HL-60 (cell line): ENCODE measurements at regions not wholly inside any gene's neighbourhood (a gene's known extent, or its start where the extent isn't known, plus 50 kb on each side); places are given as distances from the start of the nearest gene placed in this dataset.

Experiments
- DNase-seq, 2 experiments: peaks; one replicate each; pipeline ENCODE4 v3.0.0-alpha.2; 2010 to 2020; ENCODE audit warnings: low read depth in 1 of 2, low spot score in 1 of 2
- H3K27ac ChIP-seq: fragments of 250-450 bp; sonication (Bioruptor Pico); replicated peaks from 2 replicates; pipeline ENCODE4 v1.5.1; 2020; ENCODE audit warnings: mild to moderate bottlenecking, moderate library complexity
- H3K27me3 ChIP-seq: fragments of 250-450 bp; sonication (Bioruptor Pico); 2 replicates; pipeline ENCODE4 v1.5.1; 2021; ENCODE audit warnings: mild to moderate bottlenecking, moderate library complexity; ENCODE audit not compliant: insufficient read depth, poor library complexity, severe bottlenecking
- H3K4me3 ChIP-seq: replicated peaks from 2 replicates; pipeline ENCODE4 v1.5.1; 2011; ENCODE audit warnings: mild to moderate bottlenecking, control low read depth, low read length; ENCODE audit not compliant: insufficient read depth
- CTCF ChIP-seq: IDR thresholded peaks from one replicate; pipeline ENCODE4 v1.5.1; 2011; ENCODE audit warnings: low read length, control low read depth, inconsistent platforms; ENCODE audit not compliant: insufficient read depth
- GABPA ChIP-seq: IDR thresholded peaks from 2 replicates; pipeline ENCODE4 v1.6.1; 2012; ENCODE audit warnings: low read depth
- POLR2AphosphoS5 ChIP-seq: IDR thresholded peaks from 2 replicates; pipeline ENCODE4 v1.6.1; 2012; ENCODE audit warnings: low read depth
- REST ChIP-seq: IDR thresholded peaks from 2 replicates; pipeline ENCODE4 v1.6.1; 2012; ENCODE audit warnings: low read depth; ENCODE audit not compliant: insufficient replicate concordance
- SPI1 ChIP-seq: IDR thresholded peaks from 2 replicates; pipeline ENCODE4 v1.6.1; 2012; ENCODE audit warnings: low read depth, mild to moderate bottlenecking, borderline replicate concordance

- Histone ChIP-seq H3K4me3 (no peak overlapping the region), H3K27me3 (no peaks in the 10 kb centered on the region), H3K27ac (no peak overlapping the region)
- DNase-seq: no peak
- TF ChIP-seq CTCF (no peak), REST (no peak), SPI1 (no peak), GABPA (no peak), POLR2AphosphoS5 (no peak)
Measured at GRCh38 chr21:23699402-23699801, 1907.9 kb downstream of the MRPL39 start.

- TF ChIP-seq CTCF: no peak
- no peak overlapping the region for H3K27ac ChIP-seq
- H3K27me3 ChIP-seq: no peaks in the 10 kb centered on the region
- no peak for DNase-seq
- H3K4me3 ChIP-seq: no peak overlapping the region
Measured at GRCh38 chr21:23698619-23699018, 1908.7 kb downstream of the MRPL39 start.

DNA sequence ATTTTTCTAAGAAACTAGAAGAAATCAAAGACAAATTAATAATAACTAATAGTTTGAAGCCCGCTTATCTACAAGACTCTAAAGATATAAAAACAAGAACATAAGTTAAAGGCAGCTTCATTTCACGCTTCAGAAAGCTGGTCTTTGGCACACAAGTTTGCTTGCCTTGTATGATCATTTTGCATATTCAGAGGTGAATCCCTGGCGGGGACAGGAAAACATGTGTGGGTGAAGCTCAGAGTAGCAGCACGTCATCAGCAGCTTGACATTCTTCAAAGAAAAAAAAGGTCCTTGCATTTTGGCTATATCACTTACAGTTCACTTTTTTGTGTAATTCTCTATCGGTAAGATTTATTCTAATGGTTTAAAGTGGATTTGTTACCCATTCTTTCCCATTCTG lies 1911.8 kb downstream of the MRPL39 start:
- no peak for DNase-seq
- TF ChIP-seq GABPA (no peak), SPI1 (no peak), POLR2AphosphoS5 (no peak), REST (no peak), CTCF (no peak)
- Histone ChIP-seq H3K27ac (no peak overlapping the region), H3K27me3 (no peaks in the 10 kb centered on the region), H3K4me3 (no peak overlapping the region)

DNA sequence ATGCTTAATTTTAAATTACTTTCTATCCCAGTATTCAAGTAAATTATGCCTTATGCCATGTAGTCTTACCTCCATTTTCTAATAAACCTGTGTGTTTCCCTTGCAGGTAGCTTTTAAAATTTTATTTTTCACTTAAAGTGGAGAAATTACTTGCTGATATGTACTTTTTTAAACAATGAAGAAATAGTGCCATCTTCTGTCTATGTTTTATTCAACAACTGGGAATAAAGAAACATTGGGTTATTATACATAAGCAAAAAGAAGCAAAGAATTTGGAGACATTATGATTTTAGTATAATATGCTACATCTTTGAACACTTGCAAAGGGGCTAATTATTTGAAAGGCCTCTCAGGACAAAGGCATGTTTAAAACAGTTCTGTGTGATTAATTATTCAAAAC lies 1912.9 kb downstream of the MRPL39 start:
- Histone ChIP-seq H3K27me3 (no peaks in the 10 kb centered on the region), H3K27ac (no peak overlapping the region), H3K4me3 (no peak overlapping the region)
- TF ChIP-seq REST (no peak), POLR2AphosphoS5 (no peak), GABPA (no peak)
- no peak for DNase-seq
